Fibroblast of skin of right quadriceps (primary cell): ENCODE measurements at regions not wholly inside any gene's neighbourhood (a gene's known extent, or its start where the extent isn't known, plus 50 kb on each side); places are given as distances from the start of the nearest gene placed in this dataset.
A peak's percentile ranks its signal among the peaks of the same experiment; 100 is the strongest.

Experiments
- DNase-seq: peaks from one replicate; pipeline ENCODE4 v3.0.0-alpha.2; 2013

DNA sequence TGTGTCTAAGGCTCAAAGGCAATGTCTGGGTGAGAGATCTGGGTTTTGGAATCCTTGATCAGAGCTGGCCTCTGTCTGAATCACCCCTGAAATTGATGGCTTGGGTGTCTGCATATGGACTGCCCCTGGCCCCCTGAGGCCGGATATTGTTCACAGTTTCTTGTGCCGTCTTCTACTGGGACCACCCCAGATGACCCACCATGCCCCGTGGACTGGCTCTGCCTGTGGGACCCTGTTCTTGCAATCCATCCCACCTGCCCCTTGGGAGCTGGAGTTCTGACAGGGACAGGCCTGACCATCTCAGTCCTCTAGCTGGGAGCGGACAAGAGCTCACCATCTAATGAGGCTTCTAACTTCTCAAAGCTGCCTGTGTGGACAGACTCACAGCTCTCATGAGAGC lies 119.9 kb downstream of the FAM43A start:
- no peak for DNase-seq

DNA sequence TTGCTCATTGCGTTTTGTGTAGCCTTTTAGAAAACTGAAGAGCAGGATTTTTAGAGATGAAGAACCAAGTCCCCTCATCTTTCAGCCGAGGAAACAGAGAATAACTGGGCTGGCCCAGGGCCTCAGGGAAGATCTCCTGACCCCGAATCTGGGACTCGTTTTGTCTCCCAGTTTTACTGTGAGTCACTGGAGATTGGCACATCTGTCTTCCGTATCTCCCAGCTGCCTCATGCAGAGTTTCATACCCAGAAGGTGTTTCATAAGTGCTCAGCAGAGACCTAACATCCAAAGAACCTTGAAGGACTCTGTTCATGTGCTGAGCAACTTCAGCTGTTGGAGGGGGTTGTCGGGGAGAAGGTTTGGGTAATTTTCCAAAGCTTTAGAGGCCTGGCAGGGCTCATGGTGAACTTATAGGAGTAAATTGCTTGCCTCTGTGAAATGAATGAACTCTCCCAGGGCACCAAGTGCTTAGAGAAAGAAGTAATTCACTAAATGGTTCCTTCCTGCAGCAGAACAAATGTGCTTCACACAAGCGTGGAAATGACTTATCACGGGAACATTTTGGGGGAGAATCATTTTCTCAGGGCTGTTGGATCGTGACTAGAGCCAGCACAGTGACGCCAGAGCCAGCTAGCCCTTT lies 121.4 kb downstream of the FAM43A start:
- peak; percentile 45 for DNase-seq

DNA sequence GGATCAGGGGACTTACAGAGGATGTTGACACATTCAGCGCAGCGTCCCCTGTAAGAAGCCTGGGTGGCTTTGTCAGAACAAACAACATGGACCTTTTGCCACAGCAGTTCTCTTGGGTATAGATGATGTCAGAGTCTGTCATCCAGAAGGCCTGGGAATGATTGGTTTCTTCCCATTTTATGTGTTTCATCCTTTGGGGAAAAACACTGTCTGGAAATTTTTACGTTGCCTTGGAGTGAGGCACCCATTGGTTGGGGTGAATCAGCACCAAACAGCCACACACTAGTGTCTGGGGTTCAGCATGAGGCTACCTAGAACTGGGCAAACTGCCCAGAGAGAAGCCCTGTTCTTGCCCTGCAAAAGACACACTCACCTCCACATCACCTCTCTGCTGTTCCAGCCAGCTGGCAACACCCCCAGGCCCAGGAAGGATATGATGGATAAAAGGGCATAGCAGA lies 123.0 kb downstream of the FAM43A start:
- peak; percentile 74 for DNase-seq

GRCh38 chr3:194809382-194809781 lies 123.7 kb downstream of the FAM43A start:
- no peak for DNase-seq

DNA sequence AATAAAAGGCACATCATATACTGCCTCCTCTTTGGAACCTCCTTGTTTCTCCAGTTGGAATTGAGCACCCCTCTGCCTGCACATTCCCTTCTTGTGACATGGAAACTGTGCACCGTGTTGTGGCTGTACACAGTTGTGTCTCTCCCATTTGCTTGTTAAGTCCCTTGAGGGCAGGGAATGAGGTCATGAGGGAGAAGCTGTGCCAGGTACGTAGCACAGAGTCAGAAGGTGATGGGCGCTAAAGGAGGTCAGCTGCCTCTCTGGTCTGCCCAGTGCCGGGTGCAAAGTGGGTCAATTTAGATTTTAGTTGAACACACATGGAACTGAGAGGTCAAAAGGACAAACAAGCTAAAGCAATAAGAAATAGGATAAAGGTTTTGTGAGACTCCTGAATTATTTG lies 124.4 kb downstream of the FAM43A start:
- DNase-seq = no peak

DNA sequence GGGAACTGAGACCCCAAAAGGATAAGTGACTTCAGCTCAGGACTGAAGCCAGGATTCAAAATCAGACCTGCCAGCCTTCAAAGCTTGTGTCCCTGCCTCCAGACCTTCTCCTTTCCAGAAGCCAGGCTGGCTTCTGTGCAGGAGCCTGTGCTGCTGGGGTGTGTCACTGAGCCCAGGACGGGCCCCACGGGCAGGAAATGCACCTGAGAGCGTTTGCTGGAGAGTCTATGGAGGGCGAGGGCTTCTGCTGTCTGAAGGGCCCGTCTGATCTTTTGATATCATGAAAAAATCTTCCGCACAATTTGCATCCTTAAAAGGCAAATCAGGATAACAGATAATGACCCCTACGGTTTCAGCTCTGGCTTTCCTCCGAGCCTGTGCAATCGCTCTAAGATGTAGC lies 125.4 kb downstream of the FAM43A start:
- DNase-seq = no peak

- no peak for DNase-seq
Observed at GRCh38 chr3:194812176-194812575, 126.5 kb downstream of the FAM43A start.

DNA sequence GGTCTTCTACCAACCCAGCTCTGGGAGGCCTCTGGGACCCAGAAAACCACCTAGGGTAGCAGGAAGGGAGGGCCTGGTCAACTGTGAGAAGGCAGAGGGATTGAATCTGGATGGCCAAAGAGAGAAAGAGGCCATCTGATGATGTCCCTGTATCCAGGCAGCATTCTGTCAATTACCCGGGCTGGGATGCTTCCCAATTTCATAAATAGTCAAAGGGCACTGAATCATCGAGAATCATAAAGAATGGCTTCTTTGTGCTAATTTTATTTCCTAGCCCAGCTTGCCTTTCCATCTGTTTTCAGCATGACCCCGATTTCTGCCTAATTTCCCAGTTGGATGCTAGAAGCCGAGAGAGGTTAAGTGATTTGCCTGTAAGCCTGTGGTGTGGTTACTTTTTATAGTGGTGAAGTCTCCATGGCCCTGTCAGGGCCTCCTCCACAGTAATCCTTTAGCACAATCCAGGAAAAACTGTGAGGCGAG lies 129.2 kb downstream of the FAM43A start:
- no peak for DNase-seq

GRCh38 chr3:194816748-194817591 lies 131.3 kb downstream of the FAM43A start:
- no peak for DNase-seq

- DNase-seq = no peak
Observed at GRCh38 chr3:194817592-194817930, 131.9 kb downstream of the FAM43A start.

DNA sequence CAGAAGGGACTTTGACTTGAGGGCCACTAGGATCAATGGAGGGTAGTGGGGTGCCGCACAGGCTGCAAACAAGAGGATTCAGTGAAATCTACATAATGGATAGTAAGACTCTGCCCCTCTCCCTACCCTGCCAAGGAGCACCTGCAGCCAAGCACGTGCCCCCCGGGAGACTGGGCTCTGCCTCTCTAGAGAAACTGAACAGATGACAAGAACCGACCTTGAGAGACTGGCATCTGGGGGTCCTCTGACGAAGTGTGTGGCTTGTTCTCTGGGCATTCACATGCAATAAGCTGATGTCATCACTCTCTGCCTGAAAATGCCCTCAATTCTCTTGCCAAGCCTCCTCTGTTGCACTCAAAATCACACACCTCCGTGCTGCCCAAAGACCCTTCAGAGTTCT lies 132.3 kb downstream of the FAM43A start:
- no peak for DNase-seq

GRCh38 chr3:194824100-194824499 lies 138.4 kb downstream of the FAM43A start:
- no peak for DNase-seq

DNA sequence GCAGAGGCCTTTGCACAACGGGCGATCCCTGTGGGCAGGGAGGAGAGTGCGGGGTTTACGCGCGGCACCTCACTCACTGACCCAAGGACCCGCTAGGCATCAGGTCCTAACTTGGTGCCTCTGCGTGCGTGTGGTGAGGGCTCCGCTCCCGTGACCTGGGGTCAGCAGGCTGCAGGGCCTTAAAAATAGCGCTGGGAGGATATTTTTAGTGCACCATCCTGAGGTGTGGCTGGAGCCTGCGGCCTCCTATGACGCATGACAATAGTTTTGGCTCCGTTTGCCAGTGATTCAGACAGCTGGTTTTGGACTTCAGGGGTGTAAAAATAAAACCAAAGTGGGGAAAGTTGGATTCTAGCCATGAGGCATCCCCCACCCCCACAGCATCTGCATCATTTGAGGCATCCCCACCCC lies 139.0 kb downstream of the FAM43A start:
- peak; percentile 88 for DNase-seq

- no peak for DNase-seq
Observed at GRCh38 chr3:194826594-194826993, 140.9 kb downstream of the FAM43A start.

GRCh38 chr3:194827486-194827885 lies 141.8 kb downstream of the FAM43A start:
- DNase-seq = no peak

- peak; percentile 54 for DNase-seq
Observed at GRCh38 chr3:194828116-194828515, 142.4 kb downstream of the FAM43A start.

- DNase-seq = no peak
Observed at GRCh38 chr3:194828926-194829325, 143.2 kb downstream of the FAM43A start.

DNA sequence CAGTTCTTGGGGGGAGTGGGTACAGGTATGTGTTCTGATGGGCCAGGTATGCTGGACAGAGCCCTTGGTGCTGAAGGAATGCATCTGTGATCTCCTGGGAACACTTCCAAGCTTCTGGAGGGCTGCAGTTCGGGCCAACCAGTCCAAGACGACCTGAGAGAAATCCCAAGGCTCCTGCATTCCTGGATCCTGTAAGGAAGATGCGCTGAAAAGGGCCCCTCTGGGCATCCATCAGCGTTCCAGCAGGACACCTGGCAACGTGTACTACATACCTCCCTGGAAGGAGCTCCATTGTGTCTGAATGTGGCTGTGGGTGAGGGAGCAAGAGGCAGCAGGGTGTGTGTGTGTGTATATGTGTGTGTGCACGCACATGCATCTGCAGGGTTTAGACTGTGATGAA lies 144.7 kb downstream of the FAM43A start:
- no peak for DNase-seq

DNA sequence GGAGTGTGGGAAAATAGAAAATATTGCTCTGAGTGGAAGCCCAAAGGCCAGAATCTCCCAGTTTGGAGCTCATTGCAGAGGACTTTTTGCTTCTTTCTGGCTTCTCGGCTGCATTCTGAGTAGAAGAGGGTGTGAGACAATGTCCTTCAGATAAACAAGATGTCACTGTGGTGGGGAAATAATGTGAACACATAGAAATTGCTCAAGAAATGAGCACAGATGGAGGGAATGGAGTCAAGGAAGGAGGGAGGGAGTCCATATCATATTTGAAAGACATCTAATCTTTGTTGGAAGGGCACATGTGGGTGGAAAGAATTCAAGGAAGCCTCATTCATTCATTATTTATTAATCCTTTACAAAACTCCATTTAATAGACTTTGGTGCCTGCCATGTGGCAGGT lies 145.3 kb downstream of the FAM43A start:
- DNase-seq = no peak

- no peak for DNase-seq
Observed at GRCh38 chr3:194832346-194833104, 146.8 kb downstream of the FAM43A start.

- DNase-seq = peak; percentile 8
Observed at GRCh38 chr3:194833114-194833910, 147.6 kb downstream of the FAM43A start.

DNA sequence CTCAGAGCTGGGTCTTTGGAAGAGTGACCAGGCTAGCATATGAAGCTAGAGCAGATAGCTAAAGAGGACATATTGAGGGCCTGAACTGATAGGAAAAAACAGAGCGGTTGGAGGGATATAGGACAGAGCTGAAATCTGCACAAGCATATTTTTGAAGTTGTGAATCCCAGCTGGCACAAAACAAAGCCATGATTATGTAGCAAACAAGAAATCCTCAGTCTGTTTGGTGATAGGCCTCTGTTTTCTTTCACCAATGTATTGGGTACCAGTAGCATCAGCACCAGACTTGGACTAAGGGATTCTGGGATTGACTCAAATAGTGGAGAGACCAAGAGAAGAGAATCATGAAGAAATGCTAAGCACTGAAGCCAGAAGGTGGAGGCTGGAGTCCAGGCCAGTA lies 151.0 kb downstream of the FAM43A start:
- no peak for DNase-seq
